Lower leg skin (tissue), 4 donors: ENCODE measurements at regions not wholly inside any gene's neighbourhood (a gene's known extent, or its start where the extent isn't known, plus 50 kb on each side); places are given as distances from the start of the nearest gene placed in this dataset.

Source experiments
- DNase-seq, 2 donors: peaks; one replicate each; pipeline ENCODE4 v3.0.0-alpha.2; 2019; ENCODE audit warnings: low spot score in 2 of 2
- H3K4me3 ChIP-seq: fragments of 200-600 bp; sonication (generic); 2 replicates; pipeline ENCODE4 v1.5.1; 2017; ENCODE audit warnings: mild to moderate bottlenecking, low read depth; ENCODE audit not compliant: poor library complexity, severe bottlenecking
- CTCF ChIP-seq, 3 donors: fragments of 450-650 bp; IDR thresholded peaks; one replicate each; pipeline ENCODE4 v1.5.1; 2016; ENCODE audit warnings: antibody characterized with exemption in 3 of 3, mild to moderate bottlenecking in 3 of 3, moderate library complexity in 2 of 3
- POLR2A ChIP-seq, 2 donors: fragments of 450-650 bp; IDR thresholded peaks; one replicate each; pipeline ENCODE4 v1.6.1; 2016 to 2017; ENCODE audit warnings: antibody characterized with exemption in 2 of 2, mild to moderate bottlenecking in 1 of 2, moderate library complexity in 1 of 2
- WGBS, 2 donors: methylation state at CpG; one replicate each; pipeline ENCODE4 v1.1.5; 2018; 5-methylcytosine and 5-hydroxymethylcytosine counted together
- intact Hi-C: fragments of 100-400 bp; cut with DNase I; formaldehyde crosslinking; loops from one replicate; pipeline ENCODE4 v1.15.0; 2023; ENCODE audit warnings: low total_unique reads

- 82 to 92% methylated on average over 4 of the region's 4 CpGs for WGBS, 2 donors
- no peak overlapping the region for H3K4me3 ChIP-seq
- no peak for DNase-seq
- intact Hi-C loops, result no loop called here
- TF ChIP-seq CTCF (IDR thresholded peaks at IDR 0.05) (no peak), POLR2A (IDR thresholded peaks at IDR 0.05) (no peak)
These were observed 632.0 kb upstream of the KIRREL3 start for GRCh38 chr11:127632546-127632945.

GRCh38 chr11:127631974-127632373 lies 631.4 kb upstream of the KIRREL3 start:
- H3K4me3 ChIP-seq, result no peak overlapping the region
- TF ChIP-seq CTCF (IDR thresholded peaks at IDR 0.05) (no peak), POLR2A (IDR thresholded peaks at IDR 0.05) (no peak)
- WGBS, 2 donors, result 80 to 85% methylated on average over 5 of the region's 5 CpGs
- no peak for DNase-seq
- intact Hi-C loops, result no loop called here

- TF ChIP-seq CTCF (IDR thresholded peaks at IDR 0.05) (no peak), POLR2A (IDR thresholded peaks at IDR 0.05) (no peak)
- 79 to 82% methylated on average over 3 of the region's 3 CpGs for WGBS, 2 donors
- intact Hi-C loops, result no loop called here
- DNase-seq, result no peak
- H3K4me3 ChIP-seq, result no peak overlapping the region
These were observed 628.6 kb upstream of the KIRREL3 start for GRCh38 chr11:127629200-127629599.

- WGBS, 2 donors, result 75 to 81% methylated on average over 5 of the region's 5 CpGs
- intact Hi-C loops, result no loop called here
- TF ChIP-seq CTCF (IDR thresholded peaks at IDR 0.05), result no peak
- TF ChIP-seq POLR2A (IDR thresholded peaks at IDR 0.05), result no peak
- no peak for DNase-seq
- no peak overlapping the region for H3K4me3 ChIP-seq
These were observed 627.9 kb upstream of the KIRREL3 start for GRCh38 chr11:127628458-127628785.

GRCh38 chr11:127627629-127628457 lies 627.3 kb upstream of the KIRREL3 start:
- intact Hi-C loops, result no loop called here
- no peak overlapping the region for H3K4me3 ChIP-seq
- no peak for DNase-seq
- TF ChIP-seq CTCF (IDR thresholded peaks at IDR 0.05), result no peak
- TF ChIP-seq POLR2A (IDR thresholded peaks at IDR 0.05), result no peak
- WGBS, 2 donors, result 38% methylated on average over 12 of the region's 12 CpGs

GRCh38 chr11:127627204-127627603 lies 626.6 kb upstream of the KIRREL3 start:
- H3K4me3 ChIP-seq, result no peak overlapping the region
- TF ChIP-seq POLR2A (IDR thresholded peaks at IDR 0.05) (no peak), CTCF (IDR thresholded peaks at IDR 0.05) (no peak)
- intact Hi-C loops, result no loop called here
- DNase-seq, result no peak
- WGBS, 2 donors, result 83 to 93% methylated on average over 1 of the region's 1 CpG
